MM.1S (cell line): ENCODE measurements at regions not wholly inside any gene's neighbourhood (a gene's known extent, or its start where the extent isn't known, plus 50 kb on each side); places are given as distances from the start of the nearest gene placed in this dataset.

ENCODE experiments used
- EZH2 ChIP-seq: fragments of 300-600 bp; sonication (generic); optimal IDR thresholded peaks from 2 replicates; pipeline ENCODE3; 2017; ENCODE audit warnings: low read depth, mild to moderate bottlenecking, antibody characterized with exemption, low read length, mixed read lengths
- TF ChIP-seq, protein P1 (sequence below): fragments of 300-600 bp; sonication (generic); IDR thresholded peaks from 2 replicates; pipeline ENCODE4 v1.5.1; 2016; ENCODE audit warnings: antibody characterized with exemption, low read length, mixed read lengths

GRCh38 chr7:41252957-41253356 lies 449.9 kb downstream of the INHBA start:
- TF ChIP-seq, protein P1, sequence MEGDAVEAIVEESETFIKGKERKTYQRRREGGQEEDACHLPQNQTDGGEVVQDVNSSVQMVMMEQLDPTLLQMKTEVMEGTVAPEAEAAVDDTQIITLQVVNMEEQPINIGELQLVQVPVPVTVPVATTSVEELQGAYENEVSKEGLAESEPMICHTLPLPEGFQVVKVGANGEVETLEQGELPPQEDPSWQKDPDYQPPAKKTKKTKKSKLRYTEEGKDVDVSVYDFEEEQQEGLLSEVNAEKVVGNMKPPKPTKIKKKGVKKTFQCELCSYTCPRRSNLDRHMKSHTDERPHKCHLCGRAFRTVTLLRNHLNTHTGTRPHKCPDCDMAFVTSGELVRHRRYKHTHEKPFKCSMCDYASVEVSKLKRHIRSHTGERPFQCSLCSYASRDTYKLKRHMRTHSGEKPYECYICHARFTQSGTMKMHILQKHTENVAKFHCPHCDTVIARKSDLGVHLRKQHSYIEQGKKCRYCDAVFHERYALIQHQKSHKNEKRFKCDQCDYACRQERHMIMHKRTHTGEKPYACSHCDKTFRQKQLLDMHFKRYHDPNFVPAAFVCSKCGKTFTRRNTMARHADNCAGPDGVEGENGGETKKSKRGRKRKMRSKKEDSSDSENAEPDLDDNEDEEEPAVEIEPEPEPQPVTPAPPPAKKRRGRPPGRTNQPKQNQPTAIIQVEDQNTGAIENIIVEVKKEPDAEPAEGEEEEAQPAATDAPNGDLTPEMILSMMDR: no peak
- no peak for TF ChIP-seq EZH2
